ENCODE measurements at regions not wholly inside any gene's neighbourhood (a gene's known extent, or its start where the extent isn't known, plus 50 kb on each side); places are given as distances from the start of the nearest gene placed in this dataset.
A peak's percentile ranks its signal among the peaks of the same experiment; 100 is the strongest.
"Not testable (repeated sequence)": the region's sequence is repeated elsewhere in the genome, so short reads cannot be mapped to it uniquely, and the experiment has no call there.

GRCh38 chrX:77160301-77160700 lies 286.9 kb upstream of the FGF16 start:
- DNase-seq (ENCODE audit: low read depth, low spot score), result no peak

DNA sequence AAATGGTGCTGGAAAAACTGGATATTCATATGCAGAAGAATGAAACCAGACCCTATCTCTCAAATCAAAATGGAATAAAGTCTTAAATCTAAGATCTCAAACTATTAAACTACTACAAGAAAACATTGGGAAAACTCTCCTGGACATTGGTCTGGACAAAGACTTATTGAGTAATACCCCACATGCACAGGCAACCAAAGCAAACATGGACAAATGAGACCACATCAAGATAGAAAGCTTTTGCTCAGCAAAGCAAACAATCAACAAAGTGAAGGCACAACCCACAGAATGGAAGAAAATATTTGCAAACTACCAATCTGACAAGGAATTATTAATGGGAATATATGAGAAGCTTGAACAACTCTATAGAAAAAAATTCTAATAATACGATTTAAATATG lies 284.4 kb upstream of the FGF16 start:
- DNase-seq (ENCODE audit: low read depth, low spot score), result no peak

GRCh38 chrX:77167993-77168392 lies 279.2 kb upstream of the FGF16 start:
- peak; percentile 33 for DNase-seq (ENCODE audit: low read depth, low spot score)

GRCh38 chrX:77174680-77175519 lies 272.3 kb upstream of the FGF16 start:
- no peak for DNase-seq (ENCODE audit: low read depth, low spot score)

DNA sequence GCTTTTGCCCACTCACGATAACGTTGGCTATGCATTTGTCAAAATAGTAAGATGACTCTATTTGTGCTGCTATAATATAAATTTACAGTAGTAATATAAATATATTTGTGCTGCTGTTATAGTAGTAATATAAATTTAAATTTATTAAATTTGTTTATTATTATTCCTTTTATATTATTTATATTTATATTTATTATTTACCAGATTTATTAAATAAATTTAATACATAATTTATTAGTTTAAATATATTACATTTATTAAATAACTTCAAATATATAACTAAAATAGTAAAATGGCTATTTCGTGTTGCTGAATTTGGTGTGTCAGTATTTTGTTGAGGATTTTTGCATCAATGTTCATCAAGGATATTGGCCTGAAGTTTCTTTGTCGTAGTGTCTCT lies 246.5 kb upstream of the FGF16 start:
- no peak for DNase-seq (ENCODE audit: low read depth, low spot score)

GRCh38 chrX:77223046-77223445 lies 224.1 kb upstream of the FGF16 start:
- no peak for DNase-seq (ENCODE audit: low read depth, low spot score)

DNA sequence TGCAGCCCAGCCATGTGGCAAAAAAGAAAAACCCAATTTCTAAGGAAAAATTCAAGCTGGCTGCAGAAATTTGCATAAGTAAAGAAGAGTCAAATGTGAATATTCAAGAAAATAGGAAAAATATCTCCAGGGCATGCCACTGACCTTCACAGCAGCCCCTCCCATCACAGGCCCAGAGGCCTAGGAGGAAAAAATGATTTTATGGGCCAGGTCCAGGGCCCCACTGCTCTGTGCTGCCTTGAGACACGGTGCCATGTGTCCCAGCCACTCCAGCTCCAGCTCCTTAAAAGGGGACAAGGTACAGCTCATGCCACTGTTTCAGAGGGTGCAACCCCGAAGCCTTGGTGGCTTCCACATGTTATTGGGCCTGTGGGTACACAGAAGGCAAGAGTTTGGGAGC lies 182.7 kb upstream of the FGF16 start:
- DNase-seq (ENCODE audit: low read depth, low spot score), result no peak

DNA sequence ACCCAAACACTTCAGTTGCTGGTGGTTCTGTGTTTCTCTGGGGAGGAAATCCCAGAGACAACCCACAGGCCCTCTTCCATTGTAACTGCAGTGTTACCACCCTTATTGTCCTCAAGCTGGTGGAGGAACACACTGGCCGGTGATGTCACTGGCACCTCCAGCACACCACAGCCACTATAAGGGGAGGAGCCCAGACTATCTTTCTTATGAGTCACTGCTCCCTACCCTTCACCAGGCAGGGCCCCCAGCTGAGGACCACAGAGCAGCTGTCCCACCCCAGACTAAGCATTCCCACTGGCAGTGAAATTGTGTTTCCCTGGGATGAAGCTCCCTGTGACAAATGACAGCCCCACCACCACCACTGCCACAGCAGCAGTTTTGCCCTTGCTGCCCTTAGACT lies 171.8 kb upstream of the FGF16 start:
- DNase-seq (ENCODE audit: low read depth, low spot score), result no peak

- no peak for DNase-seq (ENCODE audit: low read depth, low spot score)
These were observed 170.4 kb upstream of the FGF16 start for GRCh38 chrX:77276742-77277141.

DNA sequence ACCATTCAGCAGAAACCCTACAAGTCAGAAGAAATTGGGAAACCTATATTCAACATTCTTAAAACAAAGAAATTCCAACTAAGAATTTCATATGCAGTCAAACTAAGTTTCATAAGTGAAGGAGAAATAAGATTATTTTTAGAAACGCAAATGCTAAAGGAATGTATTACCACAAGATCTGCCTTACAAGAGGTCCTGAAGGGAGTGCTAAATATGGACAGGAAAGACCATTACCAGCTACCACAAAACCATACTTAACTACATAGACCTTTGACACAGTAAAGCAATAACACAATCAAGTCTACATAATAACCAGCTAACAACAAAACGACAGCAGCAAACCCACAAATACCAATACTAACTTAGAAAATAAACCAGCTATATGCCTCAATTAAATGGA lies 169.3 kb upstream of the FGF16 start:
- DNase-seq (ENCODE audit: low read depth, low spot score), result no peak

DNA sequence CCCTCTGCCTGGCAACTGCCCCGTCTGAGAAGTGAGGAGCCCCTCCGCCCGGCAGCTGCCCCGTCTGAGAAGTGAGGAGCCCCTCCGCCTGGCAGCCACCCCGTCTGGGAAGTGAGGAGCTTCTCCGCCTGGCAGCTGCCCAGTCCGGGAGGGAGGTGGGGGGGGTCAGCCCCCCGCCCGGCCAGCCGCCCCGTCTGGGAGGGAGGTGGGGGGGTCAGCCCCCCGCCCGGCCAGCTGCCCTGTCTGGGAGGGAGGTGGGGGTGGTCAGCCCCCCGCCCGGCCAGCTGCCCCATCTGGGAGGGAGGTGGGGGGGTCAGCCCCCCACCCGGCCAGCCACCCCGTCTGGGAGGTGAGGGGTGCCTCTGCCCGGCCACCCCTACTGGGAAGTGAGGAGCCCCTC lies 167.8 kb upstream of the FGF16 start:
- DNase-seq (ENCODE audit: low read depth, low spot score), result not testable (repeated sequence)

GRCh38 chrX:77293331-77293995 lies 153.7 kb upstream of the FGF16 start:
- no peak for DNase-seq (ENCODE audit: low read depth, low spot score)

- DNase-seq (ENCODE audit: low read depth, low spot score), result no peak
These were observed 148.9 kb upstream of the FGF16 start for GRCh38 chrX:77298296-77298695.

- DNase-seq (ENCODE audit: low read depth, low spot score), result no peak
These were observed 148.4 kb upstream of the FGF16 start for GRCh38 chrX:77298790-77299189.

DNA sequence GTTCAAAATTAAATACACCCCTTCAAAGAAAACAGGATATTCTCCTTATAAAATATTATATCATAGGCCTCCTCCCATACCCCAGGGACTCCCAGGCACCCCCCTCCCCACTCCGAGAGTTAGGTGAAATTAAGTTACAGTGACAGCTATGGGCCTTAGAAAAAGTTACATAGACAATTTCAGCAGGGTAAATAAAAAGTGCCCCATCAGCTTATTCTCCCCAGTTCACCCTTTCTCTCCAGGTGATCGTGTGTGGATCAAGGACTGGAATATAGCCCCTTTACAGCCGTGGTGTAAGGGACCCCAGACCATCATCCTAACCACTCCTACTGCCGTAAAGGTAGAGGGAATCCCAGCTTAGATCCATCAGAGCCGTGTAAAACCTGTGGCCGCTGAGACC lies 147.6 kb upstream of the FGF16 start:
- DNase-seq (ENCODE audit: low read depth, low spot score), result no peak

DNA sequence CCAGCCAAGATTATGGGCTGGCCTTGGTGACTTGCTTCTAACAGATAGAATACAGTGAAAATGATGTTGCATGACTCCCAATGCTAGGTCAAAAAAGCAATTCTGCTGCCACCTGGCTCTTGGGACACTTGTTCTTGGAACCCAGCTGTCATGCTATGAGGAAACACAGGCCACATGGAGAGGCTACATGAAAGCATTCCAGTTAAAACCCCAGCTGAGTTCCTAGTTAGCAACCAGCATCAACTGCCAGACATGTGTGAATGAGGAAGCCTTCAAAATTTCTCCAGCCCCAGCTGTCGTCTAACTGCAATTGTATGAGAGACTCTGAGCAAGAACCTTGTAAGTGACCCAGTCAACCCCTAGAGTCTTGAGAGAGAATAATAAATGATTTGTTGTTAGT lies 105.2 kb upstream of the FGF16 start:
- DNase-seq (ENCODE audit: low read depth, low spot score), result no peak

- DNase-seq (ENCODE audit: low read depth, low spot score), result no peak
These were observed 100.3 kb upstream of the FGF16 start for GRCh38 chrX:77346859-77347258.

DNA sequence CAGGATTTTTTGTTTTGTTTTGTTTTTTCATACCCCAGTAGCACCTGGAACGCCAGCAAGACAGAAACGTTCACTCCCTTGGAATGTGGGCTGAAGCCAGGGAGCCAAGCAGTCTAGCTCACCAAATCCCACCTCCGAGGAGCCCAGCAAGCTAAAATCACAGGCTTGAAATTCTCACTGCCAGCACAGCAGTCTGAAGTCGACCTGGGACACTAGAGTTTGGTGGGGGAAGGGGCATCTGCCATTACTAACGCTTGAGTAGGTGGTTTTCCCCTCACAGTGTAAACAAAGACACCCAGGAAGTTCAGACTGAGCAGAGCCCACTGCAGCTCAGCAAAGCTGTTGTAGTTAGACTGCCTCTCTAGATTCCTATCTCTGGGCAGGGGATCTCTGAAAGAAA lies 99.6 kb upstream of the FGF16 start:
- no peak for DNase-seq (ENCODE audit: low read depth, low spot score)

DNA sequence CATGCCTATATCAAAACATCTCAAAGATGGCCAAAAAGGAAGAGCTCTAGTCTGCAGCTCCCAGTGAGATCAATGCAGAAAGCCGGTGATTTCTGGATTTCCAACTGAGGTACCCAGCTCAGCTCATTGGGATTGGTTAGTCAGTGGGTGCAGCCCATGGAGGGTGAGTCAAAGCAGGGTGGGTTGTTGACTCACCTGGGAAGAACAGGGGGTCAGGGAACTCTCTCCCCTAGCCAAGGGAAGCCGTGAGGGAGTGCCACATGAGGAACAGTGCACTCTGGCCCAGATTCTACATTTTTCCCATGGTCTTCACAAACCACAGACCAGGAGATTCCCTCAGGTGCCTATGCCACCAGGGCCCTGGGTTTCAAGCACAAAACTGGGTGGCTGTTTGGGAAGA lies 57.3 kb upstream of the FGF16 start:
- DNase-seq (ENCODE audit: low read depth, low spot score), result no peak

DNA sequence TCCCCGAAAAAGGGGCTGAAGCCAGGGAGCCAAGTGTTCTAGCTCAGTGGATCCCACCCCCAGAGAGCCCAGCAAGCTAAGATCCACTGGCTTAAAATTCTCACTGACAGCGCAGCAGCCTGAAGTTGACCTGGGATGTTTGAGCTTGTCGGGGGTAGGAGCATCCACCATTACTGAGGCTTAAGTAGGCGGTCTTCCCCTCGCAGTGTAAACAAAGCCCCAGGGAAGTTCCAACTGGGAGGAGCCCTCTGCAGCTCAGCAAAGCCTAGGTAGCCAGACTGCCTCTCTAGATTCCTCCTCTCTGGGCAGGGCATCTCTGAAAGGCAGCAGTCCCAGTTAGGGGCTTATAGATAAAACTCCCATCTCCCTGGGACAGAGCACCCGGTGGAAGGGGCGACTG lies 56.8 kb upstream of the FGF16 start:
- not testable (repeated sequence) for DNase-seq (ENCODE audit: low read depth, low spot score)

- no peak for DNase-seq (ENCODE audit: low read depth, low spot score)
These were observed 50.4 kb upstream of the FGF16 start for GRCh38 chrX:77396781-77397180.

Measured in brain pericyte (primary cell).